Testis (tissue), 2 donors: ENCODE measurements at regions not wholly inside any gene's neighbourhood (a gene's known extent, or its start where the extent isn't known, plus 50 kb on each side); places are given as distances from the start of the nearest gene placed in this dataset.

Experiments
- DNase-seq: peaks from one replicate; pipeline ENCODE4 v3.0.0-alpha.2; 2019
- H3K27ac ChIP-seq, 2 donors: fragments of 200-600 bp; sonication (generic); one replicate each; pipeline ENCODE4 v1.5.1; 2019
- H3K27me3 ChIP-seq: fragments of 200-600 bp; sonication (generic); one replicate; pipeline ENCODE4 v1.5.1; 2019
- H3K36me3 ChIP-seq: fragments of 200-600 bp; sonication (generic); one replicate; pipeline ENCODE4 v1.5.1; 2017; ENCODE audit warnings: low read depth; ENCODE audit errors: missing control alignments
- H3K4me1 ChIP-seq: fragments of 200-600 bp; sonication (generic); one replicate; pipeline ENCODE4 v1.5.1; 2019
- H3K4me3 ChIP-seq, 2 donors: fragments of 200-600 bp; sonication (generic); one replicate each; pipeline ENCODE4 v1.5.1; 2017 to 2019
- H3K9me3 ChIP-seq: fragments of 200-600 bp; sonication (generic); one replicate; pipeline ENCODE4 v1.5.1; 2017
- CTCF ChIP-seq, 3 experiments: fragments of 450-650 bp in 2 of 3; fragments of 200-600 bp in 1 of 3; sonication (generic) in 1 of 3; IDR thresholded peaks; one replicate each; pipeline ENCODE4 v1.5.1; 2016 to 2019; ENCODE audit warnings: antibody characterized with exemption in 3 of 3, mild to moderate bottlenecking in 2 of 3, moderate library complexity in 1 of 3
- POLR2A ChIP-seq: fragments of 450-650 bp; IDR thresholded peaks from one replicate; pipeline ENCODE4 v1.6.1; 2017; ENCODE audit warnings: antibody characterized with exemption, mild to moderate bottlenecking, moderate library complexity
- WGBS, 2 donors: methylation state at CpG; one replicate each; pipeline ENCODE4 v1.1.5; 2018; 5-methylcytosine and 5-hydroxymethylcytosine counted together
- intact Hi-C: fragments of 100-400 bp; cut with DNase I; formaldehyde crosslinking; loops from one replicate; pipeline ENCODE4 v1.15.1; 2023; ENCODE audit warnings: low total_unique reads

- Histone ChIP-seq H3K27me3 (no peaks in the 10 kb centered on the region), H3K27ac (no peak overlapping the region), H3K36me3 (no peaks in the 10 kb centered on the region), H3K9me3 (no peaks in the 10 kb centered on the region), H3K4me3 (no peak overlapping the region), H3K4me1 (no peaks in the 10 kb centered on the region)
- TF ChIP-seq POLR2A (no peak), CTCF (IDR thresholded peaks at IDR 0.05) (no peak)
- WGBS, 2 donors = 69 to 76% methylated on average over 4 of the region's 4 CpGs
- intact Hi-C loops = no loop called here
- no peak for DNase-seq
Observed at GRCh38 chr1:194466706-194467105, 1280.3 kb upstream of the B3GALT2 start.

- no peaks in the 10 kb centered on the region for H3K36me3 ChIP-seq
- no peaks in the 10 kb centered on the region for H3K9me3 ChIP-seq
Observed at GRCh38 chr1:194447636-194448035, 1261.2 kb upstream of the B3GALT2 start.

GRCh38 chr1:194445244-194445643 is 1258.8 kb upstream of the B3GALT2 start:
- WGBS, 2 donors = 82 to 91% methylated on average over 2 of the region's 2 CpGs
- TF ChIP-seq POLR2A (no peak), CTCF (IDR thresholded peaks at IDR 0.05) (no peak)
- DNase-seq = no peak

More at GRCh38 chr1:194447636-194448035, 1261.2 kb upstream of the B3GALT2 start:
- Histone ChIP-seq H3K4me1 (no peaks in the 10 kb centered on the region), H3K27ac (no peak overlapping the region), H3K4me3 (no peak overlapping the region), H3K27me3 (no peaks in the 10 kb centered on the region)
- no peak for DNase-seq
- intact Hi-C loops = no loop called here
- TF ChIP-seq POLR2A = no peak
- TF ChIP-seq CTCF (IDR thresholded peaks at IDR 0.05) = no peak
- 56 to 73% methylated on average over 2 of the region's 2 CpGs for WGBS, 2 donors

GRCh38 chr1:194442901-194443575 is 1256.6 kb upstream of the B3GALT2 start:
- no peak for DNase-seq
- intact Hi-C loops = no loop called here

More at GRCh38 chr1:194445244-194445643, 1258.8 kb upstream of the B3GALT2 start:
- H3K4me3 ChIP-seq = no peak overlapping the region
- intact Hi-C loops = no loop called here
- no peaks in the 10 kb centered on the region for H3K36me3 ChIP-seq
- no peaks in the 10 kb centered on the region for H3K9me3 ChIP-seq
- no peaks in the 10 kb centered on the region for H3K27me3 ChIP-seq
- no peaks in the 10 kb centered on the region for H3K4me1 ChIP-seq
- no peak overlapping the region for H3K27ac ChIP-seq

More at GRCh38 chr1:194442901-194443575, 1256.6 kb upstream of the B3GALT2 start:
- Histone ChIP-seq H3K36me3 (no peaks in the 10 kb centered on the region), H3K9me3 (no peaks in the 10 kb centered on the region), H3K4me3 (no peak overlapping the region), H3K4me1 (no peaks in the 10 kb centered on the region), H3K27ac (no peak overlapping the region), H3K27me3 (no peaks in the 10 kb centered on the region)
- WGBS, 2 donors = 83 to 84% methylated on average over 9 of the region's 9 CpGs
- TF ChIP-seq CTCF (IDR thresholded peaks at IDR 0.05) = no peak
- no peak for TF ChIP-seq POLR2A
